Suprapubic skin (tissue), 4 donors: ENCODE measurements at regions not wholly inside any gene's neighbourhood (a gene's known extent, or its start where the extent isn't known, plus 50 kb on each side); places are given as distances from the start of the nearest gene placed in this dataset.

ENCODE experiments used
- CTCF ChIP-seq, 2 donors: fragments of 200-600 bp in 1 of 2; fragments of 450-650 bp in 1 of 2; sonication (generic) in 1 of 2; IDR thresholded peaks; one replicate each; pipeline ENCODE4 v1.5.1; 2016 to 2019; ENCODE audit warnings: antibody characterized with exemption in 2 of 2, mild to moderate bottlenecking in 1 of 2, moderate library complexity in 1 of 2
- EP300 ChIP-seq: sonication (generic); formaldehyde crosslinking; IDR thresholded peaks from one replicate; pipeline ENCODE4 v1.6.1; 2017; ENCODE audit warnings: antibody characterized with exemption
- POLR2A ChIP-seq, 2 donors: fragments of 450-650 bp; IDR thresholded peaks; one replicate each; pipeline ENCODE4 v1.6.1; 2017; ENCODE audit warnings: antibody characterized with exemption in 2 of 2, mild to moderate bottlenecking in 2 of 2, moderate library complexity in 2 of 2
- POLR2AphosphoS5 ChIP-seq, 3 donors: sonication (generic); formaldehyde crosslinking; IDR thresholded peaks; one replicate each; pipeline ENCODE4 v1.6.1; 2017; ENCODE audit warnings: antibody characterized with exemption in 3 of 3

- TF ChIP-seq POLR2AphosphoS5 (IDR thresholded peaks at IDR 0.05) (no peak), POLR2A (IDR thresholded peaks at IDR 0.05) (no peak), CTCF (IDR thresholded peaks at IDR 0.05) (no peak), EP300 (no peak)
Measured at GRCh38 chr15:96503276-96503675, 172.8 kb downstream of the NR2F2 start.
